IPS-18a (cell line): ENCODE measurements at regions not wholly inside any gene's neighbourhood (a gene's known extent, or its start where the extent isn't known, plus 50 kb on each side); places are given as distances from the start of the nearest gene placed in this dataset.
"Not testable (repeated sequence)": the region's sequence is repeated elsewhere in the genome, so short reads cannot be mapped to it uniquely, and the experiment has no call there.

ENCODE experiments used
- H3K27ac ChIP-seq: one replicate; pipeline ENCODE4 v1.5.1; 2013; ENCODE audit warnings: low read length
- H3K27me3 ChIP-seq: one replicate; pipeline ENCODE4 v1.6.1; 2013; ENCODE audit warnings: mild to moderate bottlenecking, low read length; ENCODE audit not compliant: control insufficient read depth, insufficient read depth
- H3K36me3 ChIP-seq: one replicate; pipeline ENCODE4 v1.6.1; 2013; ENCODE audit warnings: low read depth, low read length; ENCODE audit not compliant: control insufficient read depth
- H3K4me1 ChIP-seq: one replicate; pipeline ENCODE4 v1.6.1; 2013; ENCODE audit warnings: low read depth, low read length; ENCODE audit not compliant: control insufficient read depth
- H3K4me3 ChIP-seq: one replicate; pipeline ENCODE4 v1.5.1; 2013; ENCODE audit warnings: low read length
- H3K9ac ChIP-seq: one replicate; pipeline ENCODE4 v1.6.1; 2013; ENCODE audit warnings: mild to moderate bottlenecking, low read length, moderate library complexity
- H3K9me3 ChIP-seq: one replicate; pipeline ENCODE4 v1.6.1; 2013; ENCODE audit warnings: low read depth, low read length; ENCODE audit not compliant: control insufficient read depth

DNA sequence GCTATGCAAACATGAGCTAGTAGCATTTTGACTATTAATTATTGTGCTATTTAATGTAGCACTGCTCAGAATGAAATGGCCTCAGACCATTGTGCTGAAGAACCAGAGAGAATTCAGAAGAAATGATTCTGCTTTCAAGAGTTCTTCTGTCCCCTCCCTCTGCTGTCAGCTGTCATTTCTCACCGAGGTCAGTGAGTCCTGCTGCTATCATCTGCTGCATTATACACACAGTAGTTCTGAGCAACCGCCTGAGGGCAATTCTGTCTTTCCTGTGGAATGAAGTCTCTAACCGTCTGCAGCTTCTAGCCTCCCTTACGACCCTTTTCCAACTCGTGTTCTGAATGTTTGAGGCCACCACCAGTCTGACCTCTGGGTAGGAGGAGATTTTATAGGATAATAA, 249.4 kb downstream of the HNRNPD start:
- Histone ChIP-seq H3K27ac (no peak overlapping the region), H3K27me3 (no peaks in the 10 kb centered on the region), H3K9me3 (no peaks in the 10 kb centered on the region), H3K9ac (no peak overlapping the region), H3K36me3 (no peaks in the 10 kb centered on the region), H3K4me3 (no peak overlapping the region), H3K4me1 (no peaks in the 10 kb centered on the region)

DNA sequence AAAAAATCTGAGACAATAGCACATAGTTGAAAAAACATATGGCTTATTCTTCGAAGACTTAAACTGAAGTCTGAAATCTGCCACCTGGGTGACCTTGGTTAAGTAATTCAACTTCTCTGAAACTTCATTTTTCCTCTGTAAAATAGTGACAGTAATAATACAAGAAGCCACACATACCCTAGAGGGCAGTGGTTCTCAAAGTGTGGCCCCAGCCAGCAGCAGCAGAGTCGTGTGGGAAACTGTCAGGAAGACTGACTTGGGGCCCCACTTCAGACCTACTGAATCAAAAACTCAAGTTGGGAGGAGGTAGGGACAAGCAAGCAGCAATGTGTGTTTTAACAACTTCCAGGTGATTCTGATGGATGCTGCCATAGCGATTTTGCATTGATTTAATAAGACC, 249.9 kb downstream of the HNRNPD start:
- Histone ChIP-seq H3K4me3 (no peak overlapping the region), H3K36me3 (no peaks in the 10 kb centered on the region), H3K27ac (no peak overlapping the region), H3K4me1 (no peaks in the 10 kb centered on the region), H3K9me3 (no peaks in the 10 kb centered on the region), H3K27me3 (no peaks in the 10 kb centered on the region), H3K9ac (no peak overlapping the region)

DNA sequence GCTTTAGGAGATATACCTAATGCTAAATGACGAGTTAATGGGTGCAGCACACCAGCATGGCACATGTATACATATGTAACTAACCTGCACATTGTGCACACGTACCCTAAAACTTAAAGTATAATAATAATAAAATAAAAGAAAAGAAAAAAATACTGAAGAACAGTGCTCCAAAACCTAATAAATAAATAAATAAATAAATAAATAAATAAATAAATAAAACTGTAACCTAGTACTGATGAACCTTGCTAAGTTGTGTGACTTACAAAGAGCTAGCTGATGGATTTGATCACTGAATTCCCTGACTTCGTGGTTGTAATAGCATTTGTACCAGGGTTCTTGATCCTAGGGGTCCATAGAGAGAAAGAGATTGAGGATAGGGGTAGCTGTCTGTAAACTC, 258.6 kb downstream of the HNRNPD start:
- not testable (repeated sequence) for H3K27ac ChIP-seq, H3K36me3 ChIP-seq, H3K4me3 ChIP-seq, H3K4me1 ChIP-seq, H3K27me3 ChIP-seq, H3K9ac ChIP-seq, H3K9me3 ChIP-seq

DNA sequence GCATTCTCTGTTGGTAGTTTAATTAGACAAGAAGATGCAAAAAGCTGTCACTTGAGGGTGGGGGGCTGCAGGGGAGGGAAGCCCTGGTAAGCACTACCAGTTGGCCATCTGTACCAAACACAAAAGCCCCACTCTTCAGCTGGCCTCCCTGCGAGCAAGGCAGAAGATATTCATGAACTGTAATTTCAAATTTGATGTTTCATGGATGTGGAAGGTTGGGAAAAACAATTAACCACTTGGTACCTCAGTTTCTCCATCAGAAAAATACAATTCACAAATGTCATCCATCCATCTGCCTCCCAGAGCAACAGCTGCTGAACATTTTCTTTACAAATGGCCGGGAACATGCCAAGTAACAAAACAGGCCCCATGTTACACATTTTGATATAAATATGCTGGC, 265.3 kb downstream of the HNRNPD start:
- H3K9ac ChIP-seq: no peak overlapping the region
- H3K27ac ChIP-seq: no peak overlapping the region
- H3K4me3 ChIP-seq: no peak overlapping the region
- no peaks in the 10 kb centered on the region for H3K36me3 ChIP-seq
- no peaks in the 10 kb centered on the region for H3K27me3 ChIP-seq
- no peaks in the 10 kb centered on the region for H3K9me3 ChIP-seq
- H3K4me1 ChIP-seq: no peaks in the 10 kb centered on the region

DNA sequence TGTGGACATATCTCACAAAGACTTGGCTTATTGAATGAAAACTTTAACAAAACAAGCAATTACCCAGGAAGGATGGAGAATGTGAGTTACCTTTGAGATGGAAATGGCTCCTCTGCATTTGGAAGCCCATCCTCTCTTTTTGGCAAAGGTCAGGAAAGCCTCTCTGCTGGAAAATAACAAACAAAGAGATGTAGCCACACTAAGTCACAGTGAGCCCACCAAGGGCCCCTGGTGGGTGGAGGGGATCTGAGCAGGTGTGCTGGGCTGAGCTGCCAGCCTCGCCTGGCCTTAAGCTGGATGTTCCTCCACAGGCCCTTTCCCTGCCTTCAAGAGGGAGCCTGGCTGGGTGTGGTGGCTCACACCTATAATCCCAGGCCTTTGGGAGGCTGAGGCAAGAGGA, 269.2 kb downstream of the HNRNPD start:
- Histone ChIP-seq H3K9ac (no peak overlapping the region), H3K9me3 (no peaks in the 10 kb centered on the region), H3K4me3 (no peak overlapping the region), H3K36me3 (no peaks in the 10 kb centered on the region), H3K27ac (no peak overlapping the region), H3K27me3 (no peaks in the 10 kb centered on the region), H3K4me1 (no peaks in the 10 kb centered on the region)

DNA sequence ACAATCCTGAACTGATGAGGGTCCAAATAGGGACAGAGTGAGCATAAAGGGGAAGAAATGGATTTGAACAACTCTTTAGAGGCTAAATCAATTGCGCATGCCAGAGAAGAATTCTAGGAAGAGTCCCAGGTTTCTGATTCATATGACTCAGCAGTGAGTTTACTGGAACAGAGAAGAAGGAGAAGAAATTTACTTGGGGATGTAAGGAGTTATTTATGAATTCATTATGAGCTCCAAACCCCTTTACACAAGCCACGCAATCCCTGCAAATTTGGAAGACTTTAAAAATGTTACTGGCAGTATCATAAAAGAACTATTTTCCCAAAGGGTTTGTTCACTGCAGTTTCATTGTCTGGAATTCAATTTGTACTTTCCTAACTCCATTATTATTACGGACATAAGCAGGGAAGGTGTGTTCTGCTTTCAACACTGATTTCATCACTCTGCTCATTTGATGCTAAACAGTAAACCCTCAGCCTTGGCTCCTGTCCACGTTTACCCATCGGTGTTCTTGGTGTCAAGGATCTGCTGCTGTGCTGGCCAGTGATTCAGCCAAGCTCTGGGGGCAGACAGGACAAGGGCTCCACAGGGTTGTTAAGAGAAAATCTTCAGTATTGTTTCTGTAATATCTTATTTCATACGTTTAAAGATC, 273.7 kb downstream of the HNRNPD start:
- Histone ChIP-seq H3K4me1 (no peaks in the 10 kb centered on the region), H3K9me3 (no peaks in the 10 kb centered on the region), H3K4me3 (no peak overlapping the region), H3K27me3 (no peaks in the 10 kb centered on the region), H3K9ac (no peak overlapping the region), H3K36me3 (no peaks in the 10 kb centered on the region), H3K27ac (no peak overlapping the region)

DNA sequence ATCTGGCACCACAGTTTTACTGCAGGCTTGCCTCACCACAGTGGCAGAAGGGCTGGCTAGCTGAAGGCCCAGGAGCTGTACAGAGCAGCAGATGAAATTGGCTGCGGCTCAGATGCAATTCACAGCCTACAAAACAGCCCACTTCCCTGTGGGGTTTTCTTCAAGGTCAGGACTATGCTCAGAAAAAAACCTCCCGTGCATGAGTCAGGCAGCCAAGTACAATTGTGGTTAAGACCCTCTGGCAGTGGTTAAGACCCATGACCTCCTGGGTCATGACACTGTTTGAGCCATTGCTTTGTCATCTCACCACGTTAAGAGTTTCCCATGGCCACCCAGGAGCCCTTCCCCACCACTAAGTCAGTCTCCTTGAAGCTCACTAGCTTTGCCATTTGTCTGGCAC, 276.3 kb downstream of the HNRNPD start:
- Histone ChIP-seq H3K9me3 (no peaks in the 10 kb centered on the region), H3K36me3 (no peaks in the 10 kb centered on the region), H3K27ac (no peak overlapping the region), H3K9ac (no peak overlapping the region), H3K4me3 (no peak overlapping the region), H3K4me1 (no peaks in the 10 kb centered on the region), H3K27me3 (no peaks in the 10 kb centered on the region)

DNA sequence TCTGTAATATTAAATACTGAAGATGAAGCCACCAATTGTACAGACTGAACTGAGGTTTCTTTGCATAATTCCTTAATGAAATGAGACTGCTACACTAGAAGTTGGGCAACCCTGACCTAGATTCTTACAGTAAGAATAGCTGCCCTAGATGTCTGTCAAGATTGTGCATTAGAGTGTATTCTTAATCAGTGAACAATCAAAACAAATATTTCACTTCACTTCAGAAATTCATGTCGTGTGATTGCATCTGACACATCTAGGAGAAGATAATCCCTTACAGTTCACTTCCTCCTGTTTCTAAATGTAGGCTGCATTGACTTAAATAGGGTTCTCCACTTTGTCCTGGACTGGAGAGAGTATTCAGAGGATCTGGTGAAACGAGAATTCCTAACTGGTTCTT, 283.1 kb downstream of the HNRNPD start:
- Histone ChIP-seq H3K27me3 (no peaks in the 10 kb centered on the region), H3K9ac (no peak overlapping the region), H3K36me3 (no peaks in the 10 kb centered on the region), H3K9me3 (no peaks in the 10 kb centered on the region), H3K27ac (no peak overlapping the region), H3K4me1 (peaks cover 3% of the 10 kb centered on the region), H3K4me3 (no peak overlapping the region)

DNA sequence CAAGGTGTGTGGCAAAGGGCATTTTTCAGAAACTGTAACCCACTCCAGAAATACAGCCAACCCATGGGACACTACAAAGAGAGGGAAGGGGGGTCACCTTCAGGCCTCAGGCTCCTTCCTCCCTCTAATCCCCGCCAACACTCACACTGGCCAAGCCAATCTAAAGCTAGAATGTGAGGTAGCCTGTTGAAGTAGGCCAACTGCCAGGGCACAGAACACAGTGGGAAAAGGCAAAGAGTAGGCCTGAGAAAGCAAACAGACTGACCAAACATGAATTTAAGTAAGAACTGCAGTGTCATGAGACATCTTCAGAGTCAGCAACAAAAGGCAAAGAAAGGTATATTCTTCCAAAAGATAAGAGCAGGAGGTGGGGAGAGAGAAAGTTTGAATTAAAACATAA, 289.0 kb downstream of the HNRNPD start:
- Histone ChIP-seq H3K36me3 (no peaks in the 10 kb centered on the region), H3K9ac (no peak overlapping the region), H3K27ac (no peak overlapping the region), H3K27me3 (no peaks in the 10 kb centered on the region), H3K4me3 (no peak overlapping the region), H3K9me3 (no peaks in the 10 kb centered on the region), H3K4me1 (peaks cover 3% of the 10 kb centered on the region)

DNA sequence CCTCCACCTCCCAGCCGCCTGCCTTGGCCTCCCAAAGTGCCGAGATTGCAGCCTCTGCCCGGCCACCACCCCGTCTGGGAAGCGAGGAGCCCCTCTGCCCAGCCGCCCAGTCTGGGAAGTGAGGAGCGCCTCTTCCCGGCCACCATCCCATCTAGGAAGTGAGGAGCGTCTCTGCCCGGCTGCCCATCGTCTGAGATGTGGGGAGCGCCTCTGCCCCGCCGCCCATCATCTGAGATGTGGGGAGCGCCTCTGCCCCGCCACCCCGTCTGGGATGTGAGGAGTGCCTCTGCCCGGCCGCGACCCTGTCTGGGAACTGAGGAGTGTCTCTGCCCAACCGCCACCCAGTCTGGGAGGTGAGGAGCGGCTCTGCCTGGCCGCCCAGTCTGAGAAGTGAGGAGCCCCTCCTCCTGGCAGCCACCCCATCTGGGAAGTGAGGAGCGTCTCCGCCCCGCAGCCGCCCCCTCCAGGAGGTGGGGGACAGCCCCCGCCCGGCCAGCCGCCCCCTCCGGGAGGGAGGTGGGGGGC, 296.3 kb downstream of the HNRNPD start:
- H3K4me1 ChIP-seq, H3K27ac ChIP-seq, H3K27me3 ChIP-seq, H3K36me3 ChIP-seq, H3K9me3 ChIP-seq, H3K9ac ChIP-seq, H3K4me3 ChIP-seq: not testable (repeated sequence)

DNA sequence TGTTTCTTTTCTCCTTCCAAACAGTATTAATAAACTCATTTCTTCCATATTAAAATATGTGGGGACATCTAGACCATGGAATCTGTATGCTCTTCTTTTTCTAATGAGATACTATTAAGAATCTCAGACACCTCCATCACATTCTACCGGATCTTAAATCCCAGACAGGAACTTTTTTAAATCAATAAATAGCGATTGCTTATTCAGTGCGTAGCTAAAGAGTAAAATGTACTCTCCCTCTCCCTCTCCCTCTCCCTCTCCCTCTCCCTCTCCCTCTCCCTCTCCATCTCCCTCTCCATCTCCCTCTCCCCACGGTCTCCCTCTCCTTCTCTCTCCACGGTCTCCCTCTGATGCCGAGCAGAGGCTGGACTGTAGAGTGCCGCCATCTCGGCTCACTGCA, 297.0 kb downstream of the HNRNPD start:
- Histone ChIP-seq H3K36me3 (no peaks in the 10 kb centered on the region), H3K4me3 (no peak overlapping the region), H3K9ac (no peak overlapping the region), H3K9me3 (no peaks in the 10 kb centered on the region), H3K27ac (no peak overlapping the region), H3K4me1 (no peaks in the 10 kb centered on the region), H3K27me3 (no peaks in the 10 kb centered on the region)

DNA sequence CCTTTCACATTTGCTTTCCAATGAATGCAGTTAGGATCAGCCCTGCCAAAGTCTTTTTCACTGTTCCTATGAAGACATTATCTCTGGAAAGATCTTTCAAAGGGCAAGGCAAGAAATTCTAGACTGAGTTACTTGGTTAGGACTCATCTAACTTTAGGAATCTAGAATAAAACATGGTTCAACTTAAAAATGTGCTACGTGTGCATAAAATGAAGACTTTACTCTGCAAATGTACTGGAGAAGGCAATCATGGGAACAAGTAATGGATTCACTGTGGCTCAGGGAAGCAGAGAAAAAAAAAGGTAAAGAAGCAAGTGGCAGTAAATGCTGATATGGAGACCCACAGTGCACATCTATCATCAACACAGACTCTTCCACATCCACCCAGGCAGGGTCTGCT, 297.4 kb downstream of the HNRNPD start:
- no peaks in the 10 kb centered on the region for H3K27me3 ChIP-seq
- H3K4me1 ChIP-seq: no peaks in the 10 kb centered on the region
- no peak overlapping the region for H3K9ac ChIP-seq
- no peaks in the 10 kb centered on the region for H3K36me3 ChIP-seq
- H3K27ac ChIP-seq: no peak overlapping the region
- H3K9me3 ChIP-seq: no peaks in the 10 kb centered on the region
- H3K4me3 ChIP-seq: no peak overlapping the region
